ENCODE measurements at regions not wholly inside any gene's neighbourhood (a gene's known extent, or its start where the extent isn't known, plus 50 kb on each side); places are given as distances from the start of the nearest gene placed in this dataset.

- Histone ChIP-seq H3K56ac (ENCODE audit: extremely low read depth, insufficient read depth, low read length) (no peak overlapping the region), H3K18ac (ENCODE audit: low read depth, low read length) (no peak overlapping the region), H3K9me1 (ENCODE audit: insufficient read depth, low read length) (no peaks in the 10 kb centered on the region), H3K4me3 (ENCODE audit: insufficient read depth, low read depth, low read length) (no peak overlapping the region), H4K91ac (ENCODE audit: insufficient read depth, low read depth, low read length) (no peak overlapping the region), H2BK20ac (ENCODE audit: low read depth, low read length) (no peak overlapping the region), H3K23ac (ENCODE audit: low read depth, low read length) (no peak overlapping the region), H2AFZ (replicated peaks; ENCODE audit: low read length, poor library complexity) (no peak overlapping the region), H3K27me3 (ENCODE audit: control insufficient read depth, insufficient read depth, low read length) (no peaks in the 10 kb centered on the region), H3K27ac (ENCODE audit: insufficient read depth, low read length) (no peak overlapping the region), H3K79me1 (ENCODE audit: low read depth in 1 of 2, low read length in 2 of 2) (no peaks in the 10 kb centered on the region), H3K9ac (ENCODE audit: low read depth, low read length) (no peak overlapping the region), H2BK15ac (ENCODE audit: low read depth, low read length) (no peak overlapping the region), H3K36me3 (ENCODE audit: control insufficient read depth, insufficient read depth, low read length) (no peaks in the 10 kb centered on the region), H2BK5ac (ENCODE audit: low read depth, low read length, poor library complexity, severe bottlenecking) (no peak overlapping the region), H4K8ac (ENCODE audit: low read depth in 2 of 2, low read length in 2 of 2) (no peak overlapping the region), H3K14ac (replicated peaks; ENCODE audit: low read depth, low read length) (no peak overlapping the region), H4K20me1 (ENCODE audit: insufficient read depth, low read length) (no peaks in the 10 kb centered on the region), H4K5ac (ENCODE audit: low read depth, low read length) (no peak overlapping the region), H2AK5ac (ENCODE audit: low read depth, low read length) (no peak overlapping the region), H2AK9ac (replicated peaks; ENCODE audit: low read depth, low read length, poor library complexity) (no peak overlapping the region), H2BK120ac (ENCODE audit: low read depth, low read length) (no peak overlapping the region), H3K9me3 (ENCODE audit: control insufficient read depth, insufficient read depth, low read length) (peaks cover 8% of the 10 kb centered on the region), H3K4me1 (ENCODE audit: control insufficient read depth, insufficient read depth, low read length) (no peaks in the 10 kb centered on the region), H3K4me2 (ENCODE audit: low read depth, low read length) (no peak overlapping the region), H3K4ac (ENCODE audit: low read depth, low read length) (no peak overlapping the region)
- WGBS, 2 experiments (ENCODE audit: extremely low coverage in 2 of 2, insufficient read length in 1 of 2) = no CpG with 5 or more reads among the region's 1 CpG
- in situ Hi-C loops (cut with MboI; ENCODE audit: low sequenced_read_pairs) (no loop called here), dilution Hi-C loops (cut with HindIII; ENCODE audit: low sequenced_read_pairs, unreplicated experiment) (no loop called here), intact Hi-C loops (cut with micrococcal nuclease) (no loop called here)
- no peak for ATAC-seq (ENCODE audit: low read depth)
- no TSS peak for BruUV-seq (replicated peaks)
- ChIA-PET POLR2A (ENCODE audit: unreplicated experiment) (no interaction called here), CTCF (no interaction called here)
- no peak for TF ChIP-seq RCOR1 (IDR thresholded peaks at IDR 0.05; ENCODE audit: insufficient replicate concordance, low read length)
- TF ChIP-seq CHD1 (IDR thresholded peaks at IDR 0.05; ENCODE audit: low read depth, low read length) = no peak
- no peak for TF ChIP-seq USF2 (IDR thresholded peaks at IDR 0.05; ENCODE audit: low read depth, low read length)
- no peak for TF ChIP-seq FOS (IDR thresholded peaks at IDR 0.05; ENCODE audit: low read depth, low read length)
- no peak for TF ChIP-seq MAZ (IDR thresholded peaks at IDR 0.05; ENCODE audit: borderline replicate concordance, low read depth, low read length)
- TF ChIP-seq POLR2A (IDR thresholded peaks at IDR 0.05; ENCODE audit: low read depth, low read length) = no peak
- no peak for DNase-seq
Observed at GRCh38 chr13:103403814-103404213, 337.6 kb upstream of the SLC10A2 start.

Data from IMR-90 (cell line).